Activated CD4-positive, alpha-beta T cell treated with anti-CD3 and anti-CD28 coated beads for 48 hours (primary cell): ENCODE measurements at regions not wholly inside any gene's neighbourhood (a gene's known extent, or its start where the extent isn't known, plus 50 kb on each side); places are given as distances from the start of the nearest gene placed in this dataset.

Experiments
- DNase-seq: peaks from one replicate; pipeline ENCODE4 v3.0.0-alpha.2; 2020

GRCh38 chr10:36087006-36088005 is 445.2 kb upstream of the FZD8 start:
- no peak for DNase-seq

DNA sequence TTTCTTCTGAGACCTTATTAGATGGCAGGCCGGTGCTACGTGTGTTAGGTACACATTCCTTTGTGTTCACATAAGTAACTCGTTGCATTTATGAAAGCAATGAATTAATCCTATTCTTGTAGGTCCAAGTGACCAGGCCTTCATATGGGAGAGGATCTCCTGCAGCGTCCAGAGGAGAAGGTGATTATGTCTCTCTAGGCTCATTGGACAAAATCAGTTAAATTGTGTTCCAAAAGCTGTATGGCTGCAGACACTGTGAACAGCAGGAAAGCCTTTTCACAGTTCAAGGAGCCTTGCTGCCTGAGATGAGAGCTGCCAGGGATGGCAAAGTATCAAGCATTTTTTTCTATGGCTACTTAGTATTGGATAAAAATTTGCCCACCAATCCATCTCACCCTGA is 433.1 kb upstream of the FZD8 start:
- no peak for DNase-seq

DNA sequence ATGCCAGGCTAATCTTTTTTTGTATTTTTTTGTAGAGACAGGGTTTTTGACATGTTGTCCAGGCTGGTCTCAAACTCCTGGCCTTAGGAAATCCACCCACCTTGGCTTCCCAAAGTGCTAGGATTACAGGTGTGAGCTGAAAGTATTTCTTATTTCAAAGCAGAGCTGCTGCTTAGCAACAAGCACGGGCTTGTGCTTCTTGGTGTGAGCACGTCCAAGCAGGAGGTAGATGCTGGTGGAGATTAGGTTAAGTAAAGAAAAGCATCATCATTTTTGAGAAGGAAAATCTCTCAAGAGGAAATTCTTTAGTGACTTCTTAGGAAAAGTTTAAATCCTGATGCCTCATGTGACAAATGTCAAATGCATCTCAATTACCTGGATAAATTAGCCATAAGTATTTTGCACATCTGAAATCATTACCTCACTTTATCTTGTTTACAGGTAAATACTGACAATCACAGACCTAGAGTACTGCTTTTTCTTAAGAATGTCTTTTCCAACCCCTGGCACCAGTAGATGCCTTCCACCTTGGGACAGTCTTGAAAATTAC is 431.8 kb upstream of the FZD8 start:
- DNase-seq, result no peak

DNA sequence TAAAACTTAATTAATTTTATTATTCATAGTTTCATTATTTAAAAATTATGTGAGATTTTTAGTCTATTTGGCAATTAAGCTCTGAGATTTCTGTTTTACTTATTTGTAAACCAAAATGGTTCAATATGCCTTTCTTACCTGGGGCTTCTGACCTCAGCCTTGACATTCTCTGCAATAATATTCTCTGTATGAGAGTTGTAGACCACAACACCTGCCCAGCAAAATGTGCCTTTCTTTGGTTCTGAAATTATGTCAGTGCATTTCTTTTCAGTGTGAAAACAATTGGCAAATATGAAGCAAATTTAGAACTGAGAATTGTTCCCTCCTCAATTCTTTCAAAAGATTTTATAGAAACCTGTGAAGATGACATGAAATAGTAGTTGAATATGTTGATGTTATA is 426.4 kb upstream of the FZD8 start:
- no peak for DNase-seq

GRCh38 chr10:36067748-36068147 is 425.7 kb upstream of the FZD8 start:
- DNase-seq, result no peak

DNA sequence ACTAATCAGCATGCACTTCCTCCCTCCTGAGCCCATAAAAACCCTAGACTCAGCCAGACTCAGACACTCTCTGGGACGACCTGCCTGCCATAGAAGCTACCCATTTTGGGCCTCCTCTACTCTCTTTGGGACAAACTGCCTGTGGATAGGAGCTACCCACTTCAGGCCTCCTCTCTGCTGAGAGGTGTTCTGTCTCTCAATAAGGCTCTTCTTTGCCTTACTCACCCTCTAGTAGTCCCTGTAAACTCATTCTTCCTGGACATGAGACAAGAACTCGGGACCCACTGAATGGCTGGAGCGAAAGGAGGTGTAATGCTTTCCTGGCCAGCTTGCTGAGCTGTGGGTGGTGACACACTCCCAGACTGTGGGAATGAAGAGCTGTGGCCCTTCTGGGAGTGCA is 424.8 kb upstream of the FZD8 start:
- no peak for DNase-seq

DNA sequence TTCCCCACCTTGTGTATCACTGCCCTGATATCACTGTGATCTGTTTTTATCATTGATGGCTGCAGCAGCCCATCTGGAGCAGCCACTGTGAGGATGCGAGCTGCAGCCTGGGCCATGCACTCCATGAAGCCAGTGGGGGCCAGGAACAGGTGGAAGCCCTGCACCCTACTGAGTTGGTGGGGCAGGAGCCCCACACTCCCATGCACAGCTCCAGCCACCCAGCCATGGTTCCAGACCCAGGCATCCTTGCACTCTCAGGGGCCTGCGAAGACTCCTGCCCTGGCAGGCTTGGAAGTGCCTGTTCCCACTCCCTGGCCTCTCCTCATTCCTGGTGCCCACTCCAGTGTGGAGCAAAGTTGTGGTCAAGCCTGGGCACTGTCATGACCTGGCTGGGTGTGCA is 424.0 kb upstream of the FZD8 start:
- no peak for DNase-seq

DNA sequence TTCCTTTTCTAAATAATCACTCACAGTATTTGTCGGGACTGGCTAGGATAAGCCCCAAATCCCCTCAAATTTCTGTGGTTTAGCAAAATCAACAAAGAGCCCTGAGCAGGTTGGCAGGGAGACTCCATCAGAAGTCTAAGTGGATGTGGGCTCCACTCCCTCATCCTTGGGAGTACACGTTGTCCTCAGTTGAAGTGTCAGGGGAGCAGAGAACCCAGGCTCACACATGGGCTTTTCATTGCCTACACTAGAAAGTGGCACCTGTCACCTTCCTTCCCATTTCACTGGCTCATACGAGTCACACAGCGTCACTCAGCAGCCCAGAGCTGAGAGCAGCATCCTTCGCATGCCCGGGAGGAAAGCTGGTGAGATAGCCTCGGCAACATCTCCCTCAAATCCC is 421.3 kb upstream of the FZD8 start:
- DNase-seq, result no peak

DNA sequence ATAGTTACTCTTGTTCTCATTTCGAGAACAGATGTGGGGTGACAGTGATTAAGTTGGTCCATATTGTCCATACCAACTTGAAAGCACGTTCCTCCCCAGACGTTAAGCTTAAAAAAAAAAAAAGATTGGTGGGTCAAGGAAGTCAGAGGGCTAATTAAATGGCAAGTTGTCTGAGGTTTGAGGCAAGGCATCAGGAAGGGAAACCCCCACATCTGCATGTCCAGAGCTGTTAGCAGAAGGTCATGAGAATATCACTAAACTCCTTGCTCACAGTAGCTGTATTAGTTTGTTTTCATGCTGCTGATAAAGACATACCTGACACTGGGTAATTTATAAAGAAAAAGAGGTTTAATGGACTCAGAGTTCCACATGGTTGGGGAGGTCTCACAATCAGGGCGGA is 415.6 kb upstream of the FZD8 start:
- DNase-seq, result no peak

- no peak for DNase-seq
These were observed 415.1 kb upstream of the FZD8 start for GRCh38 chr10:36057180-36057579.

DNA sequence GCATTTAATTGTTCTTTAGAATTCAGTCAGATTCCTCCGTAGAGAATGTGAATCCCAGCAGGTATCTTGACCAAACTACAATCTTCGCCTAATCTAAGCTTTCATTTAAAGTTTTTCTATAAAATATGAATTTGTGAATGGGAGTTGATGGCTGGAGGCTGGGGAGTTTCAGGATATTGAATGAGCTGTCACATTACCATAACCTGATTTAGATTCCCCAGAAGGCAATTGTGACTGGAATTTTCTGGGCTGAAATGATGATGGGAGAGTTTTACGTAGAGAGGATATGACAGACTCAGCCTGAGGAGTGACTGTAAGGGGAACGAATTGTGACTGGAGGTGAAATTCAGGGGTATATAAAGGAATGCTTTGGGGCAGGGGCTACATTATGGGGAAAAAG is 411.7 kb upstream of the FZD8 start:
- DNase-seq, result no peak

GRCh38 chr10:36053271-36053670 is 411.2 kb upstream of the FZD8 start:
- DNase-seq, result no peak

- no peak for DNase-seq
These were observed 409.4 kb upstream of the FZD8 start for GRCh38 chr10:36051500-36051991.

DNA sequence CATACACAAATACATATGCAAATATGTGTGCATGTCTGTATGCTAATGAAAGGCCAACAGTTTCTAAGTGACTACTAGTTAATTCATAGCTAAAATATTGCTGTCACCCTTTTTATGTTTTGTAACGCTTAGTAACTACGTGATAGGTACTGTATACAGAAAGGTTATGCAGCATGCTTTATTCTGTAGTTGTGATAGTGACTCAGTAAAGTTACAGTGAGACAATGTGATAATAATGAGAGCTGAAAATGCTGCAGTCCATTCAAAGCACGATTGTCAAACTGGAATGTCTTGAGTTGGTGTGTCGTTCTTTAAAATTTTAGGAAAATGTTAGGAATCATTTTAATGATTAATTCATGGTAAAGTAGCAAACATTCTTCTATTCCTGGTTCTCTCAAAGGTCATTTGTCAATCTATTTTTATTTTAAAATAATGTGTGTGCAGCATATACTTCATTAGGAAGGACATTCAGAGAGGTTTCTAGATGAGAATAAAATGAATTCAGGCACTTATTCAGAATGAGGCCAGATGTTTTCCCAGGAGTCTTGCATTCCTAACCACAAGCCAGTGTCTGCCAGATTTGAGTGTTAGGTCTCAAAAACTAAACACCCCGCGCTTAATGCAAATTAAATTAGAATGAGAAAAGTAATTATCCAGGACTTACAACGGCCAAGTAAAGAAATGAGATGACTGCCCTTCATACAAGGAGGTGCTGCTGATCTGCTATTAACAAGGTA is 408.8 kb upstream of the FZD8 start:
- no peak for DNase-seq

GRCh38 chr10:36048780-36049179 is 406.7 kb upstream of the FZD8 start:
- DNase-seq, result no peak

GRCh38 chr10:36048236-36048635 is 406.1 kb upstream of the FZD8 start:
- no peak for DNase-seq

DNA sequence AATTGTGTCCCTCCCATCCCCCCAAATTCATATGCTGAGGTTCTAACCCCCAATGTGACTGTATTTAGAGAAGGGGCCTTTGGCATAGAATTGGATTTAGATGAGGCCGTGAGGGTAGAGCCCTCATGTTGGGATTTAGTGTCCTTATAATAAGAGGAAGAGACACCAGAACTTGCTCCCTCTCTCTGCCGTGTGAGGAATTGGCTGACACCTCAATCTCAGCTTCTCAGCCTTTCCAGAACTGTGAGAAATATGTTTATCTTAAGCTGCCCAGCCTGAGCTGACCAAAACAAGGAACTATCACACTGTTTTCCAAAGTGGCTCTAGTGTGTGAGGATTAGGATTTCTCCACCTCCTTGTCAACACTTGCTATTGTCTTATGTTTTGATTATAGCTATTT is 400.0 kb upstream of the FZD8 start:
- DNase-seq, result no peak

DNA sequence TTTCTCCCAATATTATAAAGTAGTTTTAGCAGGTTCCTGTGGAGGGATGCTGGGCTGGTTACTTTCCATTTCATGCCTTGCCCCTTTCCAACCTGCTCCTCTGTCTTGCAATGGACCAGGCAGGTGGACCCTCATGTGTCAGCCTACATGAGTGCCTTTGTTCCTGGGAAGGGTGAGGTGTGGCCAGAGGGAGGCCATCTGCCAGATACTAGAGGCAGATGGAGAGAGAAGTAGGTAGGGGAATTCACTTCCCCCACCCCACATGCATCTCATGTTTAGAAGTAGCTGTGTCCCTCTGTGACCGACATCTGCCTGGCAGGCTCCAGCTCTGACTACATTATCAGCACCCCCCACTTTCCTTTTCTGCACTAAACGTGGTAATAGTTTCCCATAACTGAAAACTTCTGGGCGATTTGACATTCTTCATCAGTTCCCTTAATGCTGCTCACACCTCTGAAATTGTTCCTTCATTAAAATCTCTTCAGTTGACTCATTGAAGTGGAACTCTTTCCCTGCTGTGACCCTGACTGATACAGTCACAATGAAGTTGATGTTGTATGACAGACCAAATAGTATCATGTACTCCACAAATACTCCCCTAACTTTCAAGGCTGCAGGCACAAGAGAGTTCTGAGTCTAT is 396.3 kb upstream of the FZD8 start:
- no peak for DNase-seq

- no peak for DNase-seq
These were observed 394.0 kb upstream of the FZD8 start for GRCh38 chr10:36036137-36036536.

DNA sequence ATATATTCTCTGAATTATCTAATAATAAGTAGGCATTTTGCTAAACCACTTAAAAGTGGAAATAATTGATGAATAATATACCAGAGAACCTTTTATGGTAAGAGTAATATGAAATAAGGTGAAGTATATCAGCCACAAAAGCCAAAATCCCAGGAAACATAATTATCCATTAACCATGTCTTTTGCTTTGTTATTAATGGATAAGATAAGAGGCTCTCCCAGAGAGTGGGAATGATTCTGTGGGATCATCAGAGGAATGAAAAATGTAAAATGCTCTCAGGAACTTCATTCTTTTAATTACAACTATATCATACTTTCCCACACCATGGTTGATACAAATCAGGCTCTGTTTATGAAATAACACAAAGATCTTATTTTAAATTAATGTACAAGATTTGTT is 391.7 kb upstream of the FZD8 start:
- DNase-seq, result no peak

DNA sequence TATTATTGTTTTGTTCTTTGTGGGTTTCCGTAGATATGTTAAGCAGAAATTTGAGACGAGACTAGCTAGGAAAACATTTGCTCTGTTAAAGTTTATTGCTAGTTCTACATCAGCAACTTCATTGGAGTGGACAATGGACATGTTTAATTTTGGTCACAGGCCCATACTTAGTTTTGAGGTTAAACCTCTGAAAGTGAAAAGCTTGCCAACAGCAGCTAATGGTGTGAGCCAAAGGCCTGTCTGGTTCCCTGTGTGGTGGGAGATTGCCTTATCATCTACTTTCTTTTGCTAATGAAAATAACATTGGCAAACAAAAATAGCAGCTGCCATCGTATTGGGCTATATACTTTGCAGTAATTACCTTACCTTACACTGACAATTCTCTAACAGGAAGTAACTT is 388.4 kb upstream of the FZD8 start:
- no peak for DNase-seq

- no peak for DNase-seq
These were observed 384.7 kb upstream of the FZD8 start for GRCh38 chr10:36026656-36027390.

GRCh38 chr10:36026081-36026480 is 384.0 kb upstream of the FZD8 start:
- no peak for DNase-seq
